SU-DHL-6 (cell line): ENCODE measurements at regions not wholly inside any gene's neighbourhood (a gene's known extent, or its start where the extent isn't known, plus 50 kb on each side); places are given as distances from the start of the nearest gene placed in this dataset.

Experiments
- H2AFZ ChIP-seq: fragments of 200-600 bp; sonication (generic); 2 replicates; pipeline ENCODE4 v1.6.1; 2014; ENCODE audit warnings: low read depth, mild to moderate bottlenecking, moderate library complexity, mixed read lengths, antibody characterized with exemption, low read length; ENCODE audit not compliant: severe bottlenecking
- H3F3A ChIP-seq: fragments of 200-600 bp; shearing (Covaris generic); 2 replicates; pipeline ENCODE4 v1.6.0; 2016; ENCODE audit warnings: antibody characterized with exemption, mild to moderate bottlenecking; ENCODE audit not compliant: insufficient read depth
- H3K27ac ChIP-seq: fragments of 200-600 bp; sonication (generic); 2 replicates; pipeline ENCODE4 v1.5.1; 2016; ENCODE audit warnings: low read depth, mild to moderate bottlenecking, low read length, moderate library complexity, mixed read lengths
- H3K27me3 ChIP-seq: fragments of 200-600 bp; sonication (generic), shearing (Covaris generic); 2 replicates; pipeline ENCODE4 v1.6.0; 2014; ENCODE audit warnings: mild to moderate bottlenecking, low read length
- H3K36me3 ChIP-seq: fragments of 200-600 bp; sonication (generic); 2 replicates; pipeline ENCODE4 v1.6.1; 2014; ENCODE audit warnings: mild to moderate bottlenecking, low read length, mixed read lengths
- H3K4me2 ChIP-seq: fragments of 300-600, 200-600 bp; shearing (Covaris generic), sonication (generic); 2 replicates; pipeline ENCODE4 v1.6.0; 2014; ENCODE audit warnings: low read length, low read depth, mild to moderate bottlenecking; ENCODE audit not compliant: poor library complexity, severe bottlenecking
- H3K4me3 ChIP-seq: fragments of 200-600 bp; sonication (generic); 2 replicates; pipeline ENCODE4 v1.5.1; 2014; ENCODE audit warnings: antibody characterized with exemption, low read length, mild to moderate bottlenecking, mixed read lengths; ENCODE audit not compliant: insufficient read depth, poor library complexity, severe bottlenecking
- H3K79me2 ChIP-seq: fragments of 200-600 bp; sonication (generic); 2 replicates; pipeline ENCODE4 v1.6.1; 2014; ENCODE audit warnings: mild to moderate bottlenecking, low read length, moderate library complexity; ENCODE audit not compliant: insufficient read depth
- H3K9ac ChIP-seq: fragments of 200-600 bp; sonication (generic); 2 replicates; pipeline ENCODE4 v1.7.0; 2014; ENCODE audit warnings: mild to moderate bottlenecking, low read length
- H3K9me2 ChIP-seq: fragments of 200-600 bp; sonication (generic); replicated peaks from 2 replicates; pipeline ENCODE4 v1.6.1; 2014; ENCODE audit warnings: low read length; ENCODE audit not compliant: insufficient read depth
- H3K9me3 ChIP-seq: fragments of 200-600 bp; sonication (generic); 2 replicates; pipeline ENCODE4 v1.6.1; 2014; ENCODE audit warnings: low read length, mixed read lengths; ENCODE audit not compliant: insufficient read depth
- H4K20me1 ChIP-seq: fragments of 200-600 bp; sonication (generic); 2 replicates; pipeline ENCODE4 v1.6.1; 2014; ENCODE audit warnings: low read depth, mild to moderate bottlenecking, antibody characterized with exemption, low read length, moderate library complexity, mixed read lengths
- EZH2phosphoT487 ChIP-seq: fragments of 200-600 bp; sonication (generic), shearing (Covaris generic); conservative IDR thresholded peaks from 2 replicates; pipeline ENCODE4 v1.6.1; 2018; ENCODE audit warnings: mild to moderate bottlenecking, antibody characterized with exemption, low read length, moderate library complexity, mixed read lengths
- TF ChIP-seq, protein P1 (sequence below): fragments of 200-600 bp; sonication (generic); IDR thresholded peaks from one replicate; pipeline ENCODE4 v1.5.1; 2017; ENCODE audit warnings: antibody characterized with exemption, mild to moderate bottlenecking, low read length, moderate library complexity; ENCODE audit not compliant: insufficient read depth, poor library complexity, severe bottlenecking

GRCh38 chr11:109838026-109838425, 255.2 kb upstream of the ZC3H12C start:
- no peak for TF ChIP-seq EZH2phosphoT487
- TF ChIP-seq, protein P1, sequence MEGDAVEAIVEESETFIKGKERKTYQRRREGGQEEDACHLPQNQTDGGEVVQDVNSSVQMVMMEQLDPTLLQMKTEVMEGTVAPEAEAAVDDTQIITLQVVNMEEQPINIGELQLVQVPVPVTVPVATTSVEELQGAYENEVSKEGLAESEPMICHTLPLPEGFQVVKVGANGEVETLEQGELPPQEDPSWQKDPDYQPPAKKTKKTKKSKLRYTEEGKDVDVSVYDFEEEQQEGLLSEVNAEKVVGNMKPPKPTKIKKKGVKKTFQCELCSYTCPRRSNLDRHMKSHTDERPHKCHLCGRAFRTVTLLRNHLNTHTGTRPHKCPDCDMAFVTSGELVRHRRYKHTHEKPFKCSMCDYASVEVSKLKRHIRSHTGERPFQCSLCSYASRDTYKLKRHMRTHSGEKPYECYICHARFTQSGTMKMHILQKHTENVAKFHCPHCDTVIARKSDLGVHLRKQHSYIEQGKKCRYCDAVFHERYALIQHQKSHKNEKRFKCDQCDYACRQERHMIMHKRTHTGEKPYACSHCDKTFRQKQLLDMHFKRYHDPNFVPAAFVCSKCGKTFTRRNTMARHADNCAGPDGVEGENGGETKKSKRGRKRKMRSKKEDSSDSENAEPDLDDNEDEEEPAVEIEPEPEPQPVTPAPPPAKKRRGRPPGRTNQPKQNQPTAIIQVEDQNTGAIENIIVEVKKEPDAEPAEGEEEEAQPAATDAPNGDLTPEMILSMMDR: no peak
- Histone ChIP-seq H3K9me3 (no peaks in the 10 kb centered on the region), H3K9me2 (no peaks in the 10 kb centered on the region), H4K20me1 (no peaks in the 10 kb centered on the region), H3K27me3 (no peaks in the 10 kb centered on the region), H2AFZ (no peak overlapping the region), H3K27ac (no peak overlapping the region), H3K4me3 (no peak overlapping the region), H3K79me2 (no peaks in the 10 kb centered on the region), H3K4me2 (no peak overlapping the region), H3F3A (no peaks in the 10 kb centered on the region), H3K9ac (no peak overlapping the region), H3K36me3 (no peaks in the 10 kb centered on the region)

DNA sequence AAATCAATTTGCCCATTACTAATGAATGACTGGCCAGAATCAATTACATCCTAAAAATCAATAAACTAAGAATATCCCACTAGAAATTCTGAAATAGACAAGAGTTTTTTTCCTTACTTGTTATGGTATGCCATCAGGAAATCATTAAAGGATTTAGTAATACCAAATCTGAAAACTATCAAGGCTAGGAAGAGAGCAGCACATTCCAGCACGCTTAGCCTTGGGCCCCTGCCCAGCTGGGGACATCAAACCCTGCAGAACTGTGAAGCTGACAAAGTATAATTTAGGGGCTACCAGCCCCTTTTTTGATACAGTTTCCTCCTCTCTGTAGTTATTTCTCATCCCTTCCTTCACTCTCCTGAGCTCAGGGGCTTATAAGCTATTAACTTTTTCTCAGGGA, 247.8 kb upstream of the ZC3H12C start:
- H3F3A ChIP-seq: no peaks in the 10 kb centered on the region
- no peak overlapping the region for H3K9ac ChIP-seq
- no peaks in the 10 kb centered on the region for H3K27me3 ChIP-seq
- no peaks in the 10 kb centered on the region for H3K36me3 ChIP-seq
- H3K27ac ChIP-seq: no peak overlapping the region
- no peak overlapping the region for H3K4me2 ChIP-seq
- no peaks in the 10 kb centered on the region for H3K9me3 ChIP-seq
- H4K20me1 ChIP-seq: no peaks in the 10 kb centered on the region
- H3K79me2 ChIP-seq: no peaks in the 10 kb centered on the region
- TF ChIP-seq EZH2phosphoT487: no peak
- TF ChIP-seq, protein P1: no peak
- H3K9me2 ChIP-seq: no peaks in the 10 kb centered on the region
- H2AFZ ChIP-seq: no peak overlapping the region
- H3K4me3 ChIP-seq: no peak overlapping the region

GRCh38 chr11:109847621-109848020, 245.6 kb upstream of the ZC3H12C start:
- Histone ChIP-seq H3K9me2 (no peaks in the 10 kb centered on the region), H3K4me3 (no peak overlapping the region), H3K9ac (no peak overlapping the region), H3K9me3 (no peaks in the 10 kb centered on the region), H3K79me2 (no peaks in the 10 kb centered on the region), H3K36me3 (no peaks in the 10 kb centered on the region), H3F3A (no peaks in the 10 kb centered on the region), H3K27ac (no peak overlapping the region), H3K27me3 (no peaks in the 10 kb centered on the region), H4K20me1 (no peaks in the 10 kb centered on the region), H2AFZ (no peak overlapping the region), H3K4me2 (no peak overlapping the region)
- no peak for TF ChIP-seq EZH2phosphoT487
- TF ChIP-seq, protein P1: no peak

- no peak overlapping the region for H3K4me2 ChIP-seq
- no peaks in the 10 kb centered on the region for H3K9me2 ChIP-seq
- H3K79me2 ChIP-seq: no peaks in the 10 kb centered on the region
- no peak for TF ChIP-seq EZH2phosphoT487
- TF ChIP-seq, protein P1: no peak
- H4K20me1 ChIP-seq: no peaks in the 10 kb centered on the region
- H3K4me3 ChIP-seq: no peak overlapping the region
- H3K9me3 ChIP-seq: no peaks in the 10 kb centered on the region
- no peak overlapping the region for H3K9ac ChIP-seq
- H3F3A ChIP-seq: no peaks in the 10 kb centered on the region
- no peaks in the 10 kb centered on the region for H3K36me3 ChIP-seq
- no peaks in the 10 kb centered on the region for H3K27me3 ChIP-seq
- H3K27ac ChIP-seq: no peak overlapping the region
- H2AFZ ChIP-seq: no peak overlapping the region
These were observed 244.1 kb upstream of the ZC3H12C start for GRCh38 chr11:109849051-109849450.
